HCT116 (cell line): ENCODE measurements at regions not wholly inside any gene's neighbourhood (a gene's known extent, or its start where the extent isn't known, plus 50 kb on each side); places are given as distances from the start of the nearest gene placed in this dataset.
"Not testable (repeated sequence)": the region's sequence is repeated elsewhere in the genome, so short reads cannot be mapped to it uniquely, and the experiment has no call there.

Experiments
- ATAC-seq: fragments of 200-7000 bp; cut with Tn5 transposase; 2 replicates; pipeline ENCODE4 v1.9.1; 2020; ENCODE audit warnings: mild to moderate bottlenecking, moderate library complexity
- BruUV-seq: library from RNA; stranded (reverse); fragments of 400-500 nt; replicated peaks from 2 replicates; lab custom pipeline; 2021; lab: Mats Ljungman, UMichigan
- CTCF ChIA-PET: fragments of 300-600 bp; sonication (Branson Sonifier 250); formaldehyde crosslinking; loops from one replicate; lab custom pipeline; 2021; ENCODE audit warnings: antibody characterized with exemption; lab: Charles Lee
- POLR2A ChIA-PET: fragments of 300-600, 350-600 bp; sonication (Branson Sonifier 250); formaldehyde crosslinking; loops from one replicate; lab custom pipeline; 2021; ENCODE audit warnings: antibody characterized with exemption; lab: Charles Lee
- RAD21 ChIA-PET, 2 experiments: fragments of 300-600 bp; sonication (Branson Sonifier 250); formaldehyde crosslinking; loops; one replicate each; lab custom pipeline; 2023; ENCODE audit warnings: low total read pairs in 2 of 2; ENCODE audit not compliant: uncharacterized antibody in 2 of 2, unreplicated experiment in 2 of 2, low non-redundant PET in 1 of 2; lab: Charles Lee
- DNase-seq: peaks from one replicate; pipeline ENCODE4 v3.0.0-alpha.2; 2010; ENCODE audit warnings: low read depth, low spot score
- H2AFZ ChIP-seq: fragments of 200-600 bp; shearing (Covaris generic), sonication (generic); 2 replicates; pipeline ENCODE4 v1.6.1; 2017; ENCODE audit warnings: low read depth, mixed run types, mixed read lengths, antibody characterized with exemption, low read length; ENCODE audit not compliant: poor library complexity, severe bottlenecking
- H3K27ac ChIP-seq: 2 replicates; pipeline ENCODE4 v1.5.1; 2012; ENCODE audit warnings: low read depth, low read length
- H3K27me3 ChIP-seq: fragments of 200-600 bp; sonication (generic); 2 replicates; pipeline ENCODE4 v1.6.1; 2016; ENCODE audit warnings: mixed run types, low read length, mixed read lengths; ENCODE audit not compliant: insufficient read depth
- H3K36me3 ChIP-seq, 2 experiments: fragments of 200-500 bp in 1 of 2; fragments of 200-600 bp in 1 of 2; sonication (Bioruptor generic) in 1 of 2; sonication (generic) in 1 of 2; 2 replicates each; pipeline versions ENCODE4 v1.5.1 to v1.6.1; 2014 to 2016; ENCODE audit warnings: low read length in 2 of 2, inconsistent platforms in 1 of 2, mixed read lengths in 1 of 2, mixed run types in 1 of 2; ENCODE audit not compliant: insufficient read depth in 2 of 2, control insufficient read depth in 1 of 2
- H3K4me1 ChIP-seq, 2 experiments: fragments of 200-600 bp in 1 of 2; sonication (generic) in 1 of 2; 2 replicates each; pipeline versions ENCODE4 v1.5.1 to v1.6.1; 2012 to 2017; ENCODE audit warnings: low read length in 2 of 2, inconsistent platforms in 1 of 2, mild to moderate bottlenecking in 1 of 2, mixed read lengths in 1 of 2, mixed run types in 1 of 2, moderate library complexity in 1 of 2; ENCODE audit not compliant: insufficient read depth in 2 of 2, control insufficient read depth in 1 of 2
- H3K4me2 ChIP-seq: fragments of 200-600 bp; sonication (generic); 2 replicates; pipeline ENCODE4 v1.6.1; 2017; ENCODE audit warnings: mixed run types, low read length, mixed read lengths
- H3K4me3 ChIP-seq, 2 experiments: fragments of 200-600 bp in 1 of 2; sonication (generic) in 1 of 2; replicated peaks in 1 of 2; 2 replicates each; pipeline ENCODE4 v1.5.1; 2011 to 2016; ENCODE audit warnings: low read length in 2 of 2, control low read depth in 1 of 2, low read depth in 1 of 2, mild to moderate bottlenecking in 1 of 2, mixed read lengths in 1 of 2, mixed run types in 1 of 2
- H3K79me2 ChIP-seq: fragments of 200-600 bp; sonication (generic); 2 replicates; pipeline ENCODE4 v1.6.1; 2017; ENCODE audit warnings: mild to moderate bottlenecking, mixed run types, low read length, moderate library complexity, mixed read lengths; ENCODE audit not compliant: insufficient read depth
- H3K9ac ChIP-seq: fragments of 200-600 bp; sonication (generic); 2 replicates; pipeline ENCODE4 v1.6.1; 2016; ENCODE audit warnings: low read length, mixed read lengths
- H3K9me2 ChIP-seq: fragments of 200-600 bp; sonication (generic), shearing (Covaris generic); 2 replicates; pipeline ENCODE4 v1.6.1; 2017; ENCODE audit warnings: mixed run types, mild to moderate bottlenecking, moderate library complexity; ENCODE audit not compliant: insufficient read depth
- H3K9me3 ChIP-seq, 2 experiments: fragments of 200-500 bp in 1 of 2; fragments of 200-600 bp in 1 of 2; sonication (Bioruptor generic) in 1 of 2; sonication (generic) in 1 of 2; 2 replicates each; pipeline ENCODE4 v1.6.1; 2014 to 2017; ENCODE audit warnings: low read length in 2 of 2, mixed read lengths in 2 of 2, inconsistent platforms in 1 of 2, low read depth in 1 of 2, mild to moderate bottlenecking in 1 of 2, mixed run types in 1 of 2, moderate library complexity in 1 of 2; ENCODE audit not compliant: control insufficient read depth in 1 of 2, insufficient read depth in 1 of 2
- H4K20me1 ChIP-seq: fragments of 200-600 bp; sonication (generic), shearing (Covaris generic); 2 replicates; pipeline ENCODE4 v1.6.1; 2017; ENCODE audit warnings: mixed run types, mild to moderate bottlenecking, moderate library complexity; ENCODE audit not compliant: insufficient read depth
- EGR1 ChIP-seq: IDR thresholded peaks from 2 replicates; pipeline ENCODE4 v1.6.1; 2012; ENCODE audit warnings: low read depth
- EZH2 ChIP-seq: fragments of 200-600 bp; sonication (generic); IDR thresholded peaks from 2 replicates; pipeline ENCODE4 v1.6.1; 2017; ENCODE audit warnings: antibody characterized with exemption, mixed run types
- FOSL1 ChIP-seq: IDR thresholded peaks from 2 replicates; pipeline ENCODE4 v1.6.1; 2012; ENCODE audit warnings: low read depth
- JUND ChIP-seq: IDR thresholded peaks from 2 replicates; pipeline ENCODE4 v1.6.1; 2012
- POLR2A ChIP-seq: IDR thresholded peaks from 2 replicates; pipeline ENCODE4 v1.7.0; 2011; ENCODE audit warnings: borderline replicate concordance; ENCODE audit not compliant: insufficient read depth, insufficient read length; ENCODE audit errors: extremely low read depth
- SIN3A ChIP-seq: IDR thresholded peaks from 2 replicates; pipeline ENCODE4 v1.6.1; 2012; ENCODE audit warnings: low read depth
- SRF ChIP-seq: IDR thresholded peaks from 2 replicates; pipeline ENCODE4 v1.6.1; 2012; ENCODE audit warnings: low read depth
- TCF7L2 ChIP-seq: IDR thresholded peaks from 2 replicates; pipeline ENCODE4 v1.7.0; 2011; ENCODE audit warnings: borderline replicate concordance, inconsistent platforms; ENCODE audit not compliant: insufficient read depth, insufficient read length; ENCODE audit errors: extremely low read depth
- intact Hi-C: fragments of 100-400 bp; cut with micrococcal nuclease; formaldehyde crosslinking; loops from 2 replicates; pipeline ENCODE4 v1.10.0; 2022
- TF ChIP-seq, protein P1 (sequence below): IDR thresholded peaks from 2 replicates; pipeline ENCODE4 v1.6.1; 2012
- TF ChIP-seq, protein P2 (sequence below): IDR thresholded peaks from 2 replicates; pipeline ENCODE4 v1.6.1; 2011; ENCODE audit warnings: mild to moderate bottlenecking, low read length, moderate library complexity; ENCODE audit not compliant: insufficient replicate concordance; ENCODE audit errors: extremely low read depth
- TF ChIP-seq, protein P3 (sequence below): IDR thresholded peaks from 2 replicates; pipeline ENCODE4 v1.6.1; 2012; ENCODE audit warnings: low read depth
- TF ChIP-seq, protein P4 (sequence below): IDR thresholded peaks from 2 replicates; pipeline ENCODE4 v1.6.1; 2012

DNA sequence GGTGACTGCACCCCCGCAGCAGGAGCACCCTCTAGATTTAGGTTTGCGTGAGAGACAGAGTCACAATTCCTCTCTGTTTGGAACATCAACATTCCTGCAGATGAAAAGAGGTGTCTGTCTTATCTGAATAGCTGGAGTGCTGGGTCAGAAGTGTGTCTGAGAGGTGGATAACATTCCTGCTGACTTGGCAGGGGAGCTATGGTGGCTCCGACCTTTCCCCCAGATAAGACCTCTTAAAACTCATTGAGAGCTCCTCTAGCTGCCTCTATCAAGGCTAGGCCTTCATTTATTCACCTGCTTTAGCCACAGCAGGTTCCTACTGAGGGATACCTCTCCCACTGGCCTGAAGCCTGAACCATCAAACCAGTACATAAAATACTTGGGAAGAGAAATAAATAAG lies 615.5 kb downstream of the LRRC70 start:
- Histone ChIP-seq H3K79me2 (no peaks in the 10 kb centered on the region), H3K27ac (no peak overlapping the region), H3K4me1 (no peaks in the 10 kb centered on the region), H3K9ac (no peak overlapping the region), H3K9me3 (peaks cover 0 to 9% of the 10 kb centered on the region in 2 experiments; a peak in 1 of 4 replicates), H3K27me3 (no peaks in the 10 kb centered on the region), H3K4me3 (no peak overlapping the region), H3K36me3 (no peaks in the 10 kb centered on the region), H4K20me1 (no peaks in the 10 kb centered on the region), H3K4me2 (no peak overlapping the region), H3K9me2 (no peaks in the 10 kb centered on the region), H2AFZ (no peak overlapping the region)
- ATAC-seq (no peak), DNase-seq (no peak)
- POLR2A ChIA-PET = no interaction called here
- intact Hi-C loops = no loop called here
- CTCF ChIA-PET = no interaction called here
- BruUV-seq = no TSS peak
- RAD21 ChIA-PET = no interaction called here
- TF ChIP-seq, protein P1, sequence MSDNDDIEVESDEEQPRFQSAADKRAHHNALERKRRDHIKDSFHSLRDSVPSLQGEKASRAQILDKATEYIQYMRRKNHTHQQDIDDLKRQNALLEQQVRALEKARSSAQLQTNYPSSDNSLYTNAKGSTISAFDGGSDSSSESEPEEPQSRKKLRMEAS = no peak
- TF ChIP-seq EGR1 = no peak
- no peak for TF ChIP-seq JUND
- no peak for TF ChIP-seq TCF7L2
- TF ChIP-seq, protein P2, sequence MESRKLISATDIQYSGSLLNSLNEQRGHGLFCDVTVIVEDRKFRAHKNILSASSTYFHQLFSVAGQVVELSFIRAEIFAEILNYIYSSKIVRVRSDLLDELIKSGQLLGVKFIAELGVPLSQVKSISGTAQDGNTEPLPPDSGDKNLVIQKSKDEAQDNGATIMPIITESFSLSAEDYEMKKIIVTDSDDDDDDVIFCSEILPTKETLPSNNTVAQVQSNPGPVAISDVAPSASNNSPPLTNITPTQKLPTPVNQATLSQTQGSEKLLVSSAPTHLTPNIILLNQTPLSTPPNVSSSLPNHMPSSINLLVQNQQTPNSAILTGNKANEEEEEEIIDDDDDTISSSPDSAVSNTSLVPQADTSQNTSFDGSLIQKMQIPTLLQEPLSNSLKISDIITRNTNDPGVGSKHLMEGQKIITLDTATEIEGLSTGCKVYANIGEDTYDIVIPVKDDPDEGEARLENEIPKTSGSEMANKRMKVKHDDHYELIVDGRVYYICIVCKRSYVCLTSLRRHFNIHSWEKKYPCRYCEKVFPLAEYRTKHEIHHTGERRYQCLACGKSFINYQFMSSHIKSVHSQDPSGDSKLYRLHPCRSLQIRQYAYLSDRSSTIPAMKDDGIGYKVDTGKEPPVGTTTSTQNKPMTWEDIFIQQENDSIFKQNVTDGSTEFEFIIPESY = no peak
- TF ChIP-seq EZH2 = no peak
- TF ChIP-seq SRF = no peak
- TF ChIP-seq, protein P3, sequence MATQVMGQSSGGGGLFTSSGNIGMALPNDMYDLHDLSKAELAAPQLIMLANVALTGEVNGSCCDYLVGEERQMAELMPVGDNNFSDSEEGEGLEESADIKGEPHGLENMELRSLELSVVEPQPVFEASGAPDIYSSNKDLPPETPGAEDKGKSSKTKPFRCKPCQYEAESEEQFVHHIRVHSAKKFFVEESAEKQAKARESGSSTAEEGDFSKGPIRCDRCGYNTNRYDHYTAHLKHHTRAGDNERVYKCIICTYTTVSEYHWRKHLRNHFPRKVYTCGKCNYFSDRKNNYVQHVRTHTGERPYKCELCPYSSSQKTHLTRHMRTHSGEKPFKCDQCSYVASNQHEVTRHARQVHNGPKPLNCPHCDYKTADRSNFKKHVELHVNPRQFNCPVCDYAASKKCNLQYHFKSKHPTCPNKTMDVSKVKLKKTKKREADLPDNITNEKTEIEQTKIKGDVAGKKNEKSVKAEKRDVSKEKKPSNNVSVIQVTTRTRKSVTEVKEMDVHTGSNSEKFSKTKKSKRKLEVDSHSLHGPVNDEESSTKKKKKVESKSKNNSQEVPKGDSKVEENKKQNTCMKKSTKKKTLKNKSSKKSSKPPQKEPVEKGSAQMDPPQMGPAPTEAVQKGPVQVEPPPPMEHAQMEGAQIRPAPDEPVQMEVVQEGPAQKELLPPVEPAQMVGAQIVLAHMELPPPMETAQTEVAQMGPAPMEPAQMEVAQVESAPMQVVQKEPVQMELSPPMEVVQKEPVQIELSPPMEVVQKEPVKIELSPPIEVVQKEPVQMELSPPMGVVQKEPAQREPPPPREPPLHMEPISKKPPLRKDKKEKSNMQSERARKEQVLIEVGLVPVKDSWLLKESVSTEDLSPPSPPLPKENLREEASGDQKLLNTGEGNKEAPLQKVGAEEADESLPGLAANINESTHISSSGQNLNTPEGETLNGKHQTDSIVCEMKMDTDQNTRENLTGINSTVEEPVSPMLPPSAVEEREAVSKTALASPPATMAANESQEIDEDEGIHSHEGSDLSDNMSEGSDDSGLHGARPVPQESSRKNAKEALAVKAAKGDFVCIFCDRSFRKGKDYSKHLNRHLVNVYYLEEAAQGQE = no peak
- no peak for TF ChIP-seq SIN3A
- no peak for TF ChIP-seq POLR2A
- TF ChIP-seq, protein P4, sequence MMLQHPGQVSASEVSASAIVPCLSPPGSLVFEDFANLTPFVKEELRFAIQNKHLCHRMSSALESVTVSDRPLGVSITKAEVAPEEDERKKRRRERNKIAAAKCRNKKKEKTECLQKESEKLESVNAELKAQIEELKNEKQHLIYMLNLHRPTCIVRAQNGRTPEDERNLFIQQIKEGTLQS = no peak
- TF ChIP-seq FOSL1 = no peak

DNA sequence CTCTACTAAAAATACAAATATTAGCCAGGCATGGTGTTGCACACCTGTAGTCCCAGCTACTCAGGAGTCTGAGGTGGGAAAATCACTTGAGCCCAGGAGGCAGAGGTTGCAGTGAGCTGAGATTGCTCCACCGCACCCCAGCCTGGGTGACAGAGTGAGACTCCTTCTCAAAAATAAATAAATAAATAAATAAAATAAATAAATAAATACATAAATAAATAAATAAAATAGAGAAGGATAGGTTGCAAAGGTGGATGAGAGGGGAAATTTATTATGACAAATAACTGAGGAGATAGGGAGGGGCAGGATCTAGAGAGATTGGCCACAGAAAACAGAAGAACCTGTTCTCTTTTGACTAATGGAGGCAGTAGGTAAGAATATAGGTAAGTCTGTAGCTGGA lies 601.6 kb downstream of the LRRC70 start:
- RAD21 ChIA-PET, DNase-seq: not testable (repeated sequence)

More for the DNA sequence above, 601.6 kb downstream of the LRRC70 start:
- CTCF ChIA-PET, H2AFZ ChIP-seq, H3K9ac ChIP-seq, H3K9me3 ChIP-seq, H3K4me3 ChIP-seq, H3K79me2 ChIP-seq, H3K4me2 ChIP-seq, H3K27ac ChIP-seq, H3K36me3 ChIP-seq, POLR2A ChIA-PET, H3K27me3 ChIP-seq, H3K9me2 ChIP-seq, H3K4me1 ChIP-seq, BruUV-seq, ATAC-seq, H4K20me1 ChIP-seq, intact Hi-C loops: not testable (repeated sequence)
